Gastroesophageal sphincter (tissue), 4 donors: ENCODE measurements at regions not wholly inside any gene's neighbourhood (a gene's known extent, or its start where the extent isn't known, plus 50 kb on each side); places are given as distances from the start of the nearest gene placed in this dataset.
A peak's percentile ranks its signal among the peaks of the same experiment; 100 is the strongest.

Experiments
- ATAC-seq: fragments of 150-250 bp; one replicate; pipeline ENCODE4 v1.9.1; 2016; ENCODE audit warnings: mild to moderate bottlenecking, moderate library complexity
- H3K27ac ChIP-seq, 4 donors: fragments of 200-600 bp; sonication (generic) in 3 of 4; 1 replicate in 3 of 4; 2 replicates in 1 of 4; pipeline ENCODE4 v1.5.1; 2016 to 2019
- H3K27me3 ChIP-seq: fragments of 200-600 bp; sonication (generic); one replicate; pipeline ENCODE4 v1.5.1; 2019
- H3K36me3 ChIP-seq, 2 donors: fragments of 200-600 bp; sonication (generic); one replicate each; pipeline ENCODE4 v1.5.1; 2019; ENCODE audit warnings: control low read depth in 1 of 2
- H3K4me1 ChIP-seq, 3 donors: fragments of 200-600 bp; sonication (generic); 1 replicate in 2 of 3; 2 replicates in 1 of 3; pipeline ENCODE4 v1.5.1; 2016 to 2019; ENCODE audit warnings: control low read depth in 2 of 3
- H3K4me3 ChIP-seq, 2 donors: fragments of 200-600 bp; sonication (generic); one replicate each; pipeline ENCODE4 v1.5.1; 2019; ENCODE audit warnings: mild to moderate bottlenecking in 1 of 2, moderate library complexity in 1 of 2
- H3K9me3 ChIP-seq, 3 donors: fragments of 200-600 bp; sonication (generic); one replicate each; pipeline ENCODE4 v1.5.1; 2017 to 2019; ENCODE audit warnings: control low read depth in 2 of 3
- CTCF ChIP-seq, 4 experiments: fragments of 200-600 bp in 2 of 4; fragments of 450-650 bp in 2 of 4; sonication (generic) in 1 of 4; IDR thresholded peaks; one replicate each; pipeline ENCODE4 v1.5.1; 2017 to 2019; ENCODE audit warnings: antibody characterized with exemption in 4 of 4, mild to moderate bottlenecking in 2 of 4, moderate library complexity in 2 of 4
- EP300 ChIP-seq: sonication (generic); formaldehyde crosslinking; IDR thresholded peaks from one replicate; pipeline ENCODE4 v1.6.1; 2017; ENCODE audit warnings: antibody characterized with exemption, mild to moderate bottlenecking
- POLR2A ChIP-seq, 2 donors: fragments of 450-650 bp; IDR thresholded peaks; one replicate each; pipeline ENCODE4 v1.6.1; 2017; ENCODE audit warnings: antibody characterized with exemption in 2 of 2, mild to moderate bottlenecking in 2 of 2, moderate library complexity in 1 of 2
- POLR2AphosphoS5 ChIP-seq: sonication (generic); formaldehyde crosslinking; IDR thresholded peaks from one replicate; pipeline ENCODE4 v1.6.1; 2017; ENCODE audit warnings: antibody characterized with exemption
- WGBS, 2 donors: methylation state at CpG; one replicate each; pipeline ENCODE4 v1.1.5; 2018; ENCODE audit warnings: low coverage in 1 of 2; 5-methylcytosine and 5-hydroxymethylcytosine counted together

DNA sequence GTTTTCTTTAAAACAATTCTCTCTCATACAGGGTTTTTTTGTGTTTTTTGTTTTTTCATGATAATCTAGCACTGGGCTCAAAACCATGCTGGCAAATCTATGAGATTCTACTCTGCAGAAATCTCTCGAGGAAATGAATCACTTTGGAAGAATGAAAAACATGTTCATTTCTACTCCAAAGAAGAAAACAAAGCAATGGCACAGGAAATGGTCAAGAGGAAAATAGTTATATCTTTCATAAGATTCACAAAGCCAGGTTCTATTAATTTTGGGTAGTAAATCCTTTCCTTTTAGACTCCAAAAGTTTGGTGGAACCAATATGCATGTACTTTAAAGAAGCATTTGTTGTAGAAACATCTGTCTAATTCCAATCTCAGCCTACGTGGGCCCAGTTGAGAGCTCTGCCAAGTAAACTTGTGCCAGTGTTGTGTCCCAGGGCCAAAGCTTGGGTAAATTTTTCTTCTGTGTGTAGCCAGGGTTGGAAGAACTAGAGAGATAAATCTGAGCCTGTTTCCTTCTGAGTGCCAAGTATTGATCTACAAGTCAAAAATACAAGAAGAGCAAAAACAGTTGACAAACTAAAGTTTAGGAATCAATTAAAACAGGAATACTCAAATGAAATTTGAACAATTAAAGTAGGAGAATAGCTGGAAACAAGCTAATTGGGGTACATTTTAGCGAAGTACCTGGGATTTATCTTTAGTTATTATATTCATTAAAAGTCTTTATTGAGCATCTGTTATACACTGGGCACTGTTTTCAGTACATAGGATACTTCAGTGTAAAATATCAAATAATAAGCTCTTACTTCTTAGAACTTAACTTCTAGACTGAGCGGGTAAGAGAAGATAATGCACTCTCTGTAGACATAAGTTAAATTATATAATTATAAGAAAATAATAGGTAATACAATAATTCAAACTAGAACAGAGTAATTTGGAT lies 657.5 kb upstream of the NECTIN3 start:
- WGBS, 2 donors: 55 to 67% methylated on average over 3 to 4 of the region's 4 CpGs
- Histone ChIP-seq H3K4me1 (no peaks in the 10 kb centered on the region), H3K36me3 (no peaks in the 10 kb centered on the region), H3K9me3 (no peaks in the 10 kb centered on the region), H3K4me3 (no peak overlapping the region), H3K27ac (peak overlapping the region in 2 of 4 donors; percentile 3 to 52), H3K27me3 (no peaks in the 10 kb centered on the region)
- peak; percentile 57 for ATAC-seq
- TF ChIP-seq POLR2AphosphoS5 (no peak), EP300 (no peak), POLR2A (IDR thresholded peaks at IDR 0.05) (no peak), CTCF (IDR thresholded peaks at IDR 0.05) (no peak)

DNA sequence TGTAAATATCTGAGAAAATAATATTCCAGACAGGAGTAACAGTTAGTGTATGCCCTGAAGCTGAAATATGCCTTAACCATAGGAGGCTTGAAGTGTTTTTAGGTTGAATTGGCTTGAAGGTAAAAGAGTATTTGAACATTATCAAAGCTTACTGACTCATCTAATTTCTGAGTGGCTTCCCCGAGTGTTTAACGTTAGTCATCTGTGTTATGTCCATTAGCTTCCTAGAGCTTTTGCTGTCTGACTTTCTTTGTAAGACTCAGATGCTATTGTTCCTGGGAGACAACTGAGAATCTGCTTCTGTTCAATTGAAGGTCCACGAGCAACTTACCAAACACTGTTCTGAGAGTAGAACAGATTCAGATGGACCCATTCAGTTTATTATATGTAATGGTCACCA lies 656.8 kb upstream of the NECTIN3 start:
- H3K9me3 ChIP-seq: no peaks in the 10 kb centered on the region
- no peak overlapping the region for H3K27ac ChIP-seq
- H3K36me3 ChIP-seq: no peaks in the 10 kb centered on the region
- TF ChIP-seq EP300 (no peak), POLR2AphosphoS5 (no peak)
- no peaks in the 10 kb centered on the region for H3K27me3 ChIP-seq
- ATAC-seq: no peak
- no peaks in the 10 kb centered on the region for H3K4me1 ChIP-seq
- H3K4me3 ChIP-seq: no peak overlapping the region
- WGBS, 2 donors: 16 to 67% methylated on average over 2 to 3 of the region's 3 CpGs

- Histone ChIP-seq H3K27ac (no peak overlapping the region), H3K9me3 (no peaks in the 10 kb centered on the region), H3K36me3 (no peaks in the 10 kb centered on the region), H3K4me3 (no peak overlapping the region), H3K4me1 (no peaks in the 10 kb centered on the region), H3K27me3 (no peaks in the 10 kb centered on the region)
- ATAC-seq: no peak
- 75 to 89% methylated on average over 2 of the region's 2 CpGs for WGBS, 2 donors
- no peak for TF ChIP-seq CTCF (IDR thresholded peaks at IDR 0.05)
- no peak for TF ChIP-seq EP300
- no peak for TF ChIP-seq POLR2A (IDR thresholded peaks at IDR 0.05)
- no peak for TF ChIP-seq POLR2AphosphoS5
Observed at GRCh38 chr3:110419096-110419495, 652.5 kb upstream of the NECTIN3 start.

DNA sequence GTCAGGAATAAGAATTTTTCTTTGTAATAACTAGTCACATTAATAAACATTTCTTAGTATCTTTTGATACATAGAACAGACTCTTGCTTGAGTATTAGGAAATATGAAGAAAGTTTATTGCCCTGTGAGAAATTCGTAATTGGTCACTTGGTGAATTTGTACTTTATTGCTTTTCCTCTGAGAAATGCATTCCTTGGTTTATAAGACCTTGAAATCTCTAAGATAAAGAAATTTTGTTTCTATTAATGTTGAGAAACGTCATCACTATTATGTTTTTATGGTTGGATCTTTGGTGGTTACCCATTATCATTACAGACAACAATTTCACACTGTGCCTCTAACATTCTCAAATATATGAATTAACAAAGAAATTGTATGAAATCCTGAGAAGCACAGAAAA lies 652.0 kb upstream of the NECTIN3 start:
- H3K27ac ChIP-seq: no peak overlapping the region
- TF ChIP-seq EP300: no peak
- TF ChIP-seq CTCF (IDR thresholded peaks at IDR 0.05): no peak
- no peaks in the 10 kb centered on the region for H3K27me3 ChIP-seq

GRCh38 chr3:110420158-110420641 lies 651.4 kb upstream of the NECTIN3 start:
- Histone ChIP-seq H3K27ac (no peak overlapping the region), H3K27me3 (no peaks in the 10 kb centered on the region), H3K9me3 (no peaks in the 10 kb centered on the region), H3K4me3 (no peak overlapping the region), H3K4me1 (no peaks in the 10 kb centered on the region), H3K36me3 (no peaks in the 10 kb centered on the region)
- TF ChIP-seq EP300 (no peak), POLR2A (IDR thresholded peaks at IDR 0.05) (no peak), POLR2AphosphoS5 (no peak), CTCF (IDR thresholded peaks at IDR 0.05) (no peak)
- WGBS, 2 donors: 40 to 55% methylated on average over 3 of the region's 3 CpGs
- peak; percentile 36 for ATAC-seq

More for the DNA sequence above, 652.0 kb upstream of the NECTIN3 start:
- no peaks in the 10 kb centered on the region for H3K4me1 ChIP-seq
- H3K9me3 ChIP-seq: no peaks in the 10 kb centered on the region
- WGBS, 2 donors: 80 to 85% methylated on average over 2 of the region's 2 CpGs
- no peak for ATAC-seq
- no peak overlapping the region for H3K4me3 ChIP-seq
- H3K36me3 ChIP-seq: no peaks in the 10 kb centered on the region
